H9 (cell line): ENCODE measurements at regions not wholly inside any gene's neighbourhood (a gene's known extent, or its start where the extent isn't known, plus 50 kb on each side); places are given as distances from the start of the nearest gene placed in this dataset.

Experiments used
- DNase-seq: peaks from one replicate; pipeline ENCODE4 v3.0.0-alpha.2; 2017
- H2AFZ ChIP-seq: one replicate; pipeline ENCODE4 v1.6.1; 2013; ENCODE audit warnings: mild to moderate bottlenecking, low read length, control low read depth, moderate library complexity
- H2AK5ac ChIP-seq: 2 replicates; pipeline ENCODE4 v1.6.1; 2013; ENCODE audit warnings: low read length, control low read depth, mixed read lengths; ENCODE audit not compliant: insufficient read length
- H2BK120ac ChIP-seq: one replicate; pipeline ENCODE4 v1.6.1; 2013; ENCODE audit warnings: low read depth, mild to moderate bottlenecking, low read length, control low read depth, inconsistent platforms; ENCODE audit not compliant: poor library complexity, severe bottlenecking
- H2BK12ac ChIP-seq: 2 replicates; pipeline ENCODE4 v1.6.1; 2013; ENCODE audit warnings: low read length, control low read depth, mixed read lengths, low read depth; ENCODE audit not compliant: insufficient read length
- H2BK15ac ChIP-seq: 2 replicates; pipeline ENCODE4 v1.6.1; 2013; ENCODE audit warnings: low read depth, low read length, control low read depth
- H2BK20ac ChIP-seq: one replicate; pipeline ENCODE4 v1.6.1; 2013; ENCODE audit warnings: low read depth, mild to moderate bottlenecking, low read length, control low read depth, inconsistent platforms; ENCODE audit not compliant: poor library complexity, severe bottlenecking
- H2BK5ac ChIP-seq: 2 replicates; pipeline ENCODE4 v1.6.1; 2013; ENCODE audit warnings: low read length, control low read depth, mixed read lengths; ENCODE audit not compliant: insufficient read length
- H3K14ac ChIP-seq: 2 replicates; pipeline ENCODE4 v1.6.1; 2013; ENCODE audit warnings: low read length, control low read depth; ENCODE audit not compliant: insufficient read depth
- H3K18ac ChIP-seq: 2 replicates; pipeline ENCODE4 v1.6.1; 2013; ENCODE audit warnings: low read depth, mild to moderate bottlenecking, mixed read lengths, low read length, control low read depth; ENCODE audit not compliant: insufficient read length
- H3K23ac ChIP-seq: 2 replicates; pipeline ENCODE4 v1.6.1; 2013; ENCODE audit warnings: low read length, control low read depth, mixed read lengths, low read depth; ENCODE audit not compliant: insufficient read length
- H3K23me2 ChIP-seq: 2 replicates; pipeline ENCODE4 v1.6.1; 2013; ENCODE audit warnings: low read depth, mild to moderate bottlenecking, mixed read lengths, low read length, control low read depth; ENCODE audit not compliant: insufficient read length, poor library complexity, severe bottlenecking
- H3K27ac ChIP-seq: 2 replicates; pipeline ENCODE4 v1.5.1; 2013; ENCODE audit warnings: low read length, control low read depth, mixed read lengths, low read depth; ENCODE audit not compliant: insufficient read length
- H3K27me3 ChIP-seq: 2 replicates; pipeline ENCODE4 v1.6.1; 2013; ENCODE audit warnings: low read length, control low read depth, inconsistent platforms; ENCODE audit not compliant: insufficient read depth
- H3K4ac ChIP-seq: 2 replicates; pipeline ENCODE4 v1.6.1; 2013; ENCODE audit warnings: low read depth, mild to moderate bottlenecking, control low read depth, inconsistent platforms, low read length, moderate library complexity
- H3K4me1 ChIP-seq: 2 replicates; pipeline ENCODE4 v1.6.1; 2013; ENCODE audit warnings: low read length, control low read depth, inconsistent platforms; ENCODE audit not compliant: insufficient read depth
- H3K4me2 ChIP-seq: 2 replicates; pipeline ENCODE4 v1.6.1; 2013; ENCODE audit warnings: low read length, control low read depth, mixed read lengths; ENCODE audit not compliant: insufficient read length, insufficient read depth
- H3K56ac ChIP-seq: 2 replicates; pipeline ENCODE4 v1.6.1; 2013; ENCODE audit warnings: low read depth, mild to moderate bottlenecking, mixed read lengths, low read length, control low read depth; ENCODE audit not compliant: insufficient read length
- H3K79me1 ChIP-seq: 2 replicates; pipeline ENCODE4 v1.6.1; 2013; ENCODE audit warnings: low read depth, mild to moderate bottlenecking, moderate library complexity, low read length, control low read depth, inconsistent platforms; ENCODE audit not compliant: insufficient read depth, poor library complexity, severe bottlenecking
- H3K79me2 ChIP-seq: 2 replicates; pipeline ENCODE4 v1.6.1; 2013; ENCODE audit warnings: low read length, control low read depth, inconsistent platforms; ENCODE audit not compliant: insufficient read depth
- H3K9ac ChIP-seq: 2 replicates; pipeline ENCODE4 v1.6.1; 2013; ENCODE audit warnings: low read length, control low read depth, mixed read lengths; ENCODE audit not compliant: insufficient read length; ENCODE audit errors: extremely low read depth
- H3K9me3 ChIP-seq: one replicate; pipeline ENCODE4 v1.6.1; 2013; ENCODE audit warnings: low read depth, low read length, inconsistent platforms; ENCODE audit not compliant: control insufficient read depth
- H3T11ph ChIP-seq: one replicate; pipeline ENCODE4 v1.6.1; 2013; ENCODE audit warnings: mild to moderate bottlenecking, low read length, control low read depth, inconsistent platforms
- H4K20me1 ChIP-seq: one replicate; pipeline ENCODE4 v1.6.1; 2013; ENCODE audit not compliant: control insufficient read depth, insufficient read length, insufficient read depth
- H4K5ac ChIP-seq: 2 replicates; pipeline ENCODE4 v1.6.1; 2013; ENCODE audit warnings: low read depth, mild to moderate bottlenecking, mixed read lengths, low read length, control low read depth; ENCODE audit not compliant: insufficient read length
- H4K8ac ChIP-seq: replicated peaks from 2 replicates; pipeline ENCODE4 v1.6.1; 2013; ENCODE audit warnings: low read length, control low read depth, mixed read lengths, low read depth; ENCODE audit not compliant: insufficient read length
- H4K91ac ChIP-seq: 2 replicates; pipeline ENCODE4 v1.6.1; 2013; ENCODE audit warnings: low read depth, mild to moderate bottlenecking, moderate library complexity, mixed read lengths, low read length, control low read depth; ENCODE audit not compliant: insufficient read length
- H3K27ac Mint-ChIP-seq, 3 experiments: 2 replicates in 2 of 3; 3 replicates in 1 of 3; pipeline ENCODE4 v1.8.0; 2020 to 2021; ENCODE audit warnings: mixed read lengths in 3 of 3, mild to moderate bottlenecking in 1 of 3, moderate library complexity in 1 of 3
- H3K27me3 Mint-ChIP-seq: 2 replicates; pipeline ENCODE4 v1.8.0; 2021; ENCODE audit warnings: low read depth, mild to moderate bottlenecking, moderate library complexity, mixed read lengths
- H3K36me3 Mint-ChIP-seq, 3 experiments: 2 replicates in 2 of 3; 3 replicates in 1 of 3; pipeline ENCODE4 v1.8.0; 2020 to 2021; ENCODE audit warnings: low read depth in 3 of 3, mixed read lengths in 3 of 3; ENCODE audit not compliant: insufficient read depth in 1 of 3
- H3K4me1 Mint-ChIP-seq, 2 experiments: 2 replicates each; pipeline ENCODE4 v1.8.0; 2020; ENCODE audit warnings: mixed read lengths in 2 of 2
- H3K4me3 Mint-ChIP-seq, 2 experiments: 2 replicates in 1 of 2; 3 replicates in 1 of 2; pipeline ENCODE4 v1.8.0; 2020 to 2021; ENCODE audit warnings: mild to moderate bottlenecking in 2 of 2, mixed read lengths in 2 of 2, moderate library complexity in 1 of 2
- H3K9me3 Mint-ChIP-seq, 2 experiments: 2 replicates in 1 of 2; 3 replicates in 1 of 2; pipeline ENCODE4 v1.8.0; 2020; ENCODE audit warnings: mild to moderate bottlenecking in 2 of 2, mixed read lengths in 2 of 2, moderate library complexity in 1 of 2
- CTCF ChIP-seq: fragments of 200-600 bp; sonication (generic); conservative IDR thresholded peaks from 3 replicates; pipeline ENCODE4 v1.8.0; 2021; ENCODE audit warnings: antibody characterized with exemption, mild to moderate bottlenecking
- WGBS: extraction: QIAGEN DNeasy Blood & Tissue Kit; methylation state at CpG from one replicate; pipeline ENCODE4 v1.1.7; 2013; ENCODE audit warnings: missing lambda C conversion rate, low lambda C conversion rate, mixed read lengths; ENCODE audit not compliant: insufficient read length; ENCODE audit errors: extremely low coverage; 5-methylcytosine and 5-hydroxymethylcytosine counted together

GRCh38 chr19:31664096-31664495, 314.9 kb upstream of the TSHZ3 start:
- H3K18ac ChIP-seq, result no peak overlapping the region
- Mint-ChIP-seq H3K4me3 (no peak overlapping the region), H3K9me3 (no peaks in the 10 kb centered on the region; a peak in 1 of 5 replicates), H3K27ac (no peak overlapping the region; a peak in 1 of 7 replicates), H3K36me3 (no peaks in the 10 kb centered on the region; a peak in 1 of 7 replicates), H3K27me3 (no peaks in the 10 kb centered on the region), H3K4me1 (peaks cover 10 to 13% of the 10 kb centered on the region in 2 experiments)
- H4K91ac ChIP-seq, result no peak overlapping the region
- no peak overlapping the region for H2BK20ac ChIP-seq
- no peaks in the 10 kb centered on the region for H3K27me3 ChIP-seq
- H4K8ac ChIP-seq, result no peak overlapping the region
- H3K23ac ChIP-seq, result no peak overlapping the region
- no peaks in the 10 kb centered on the region for H3K9me3 ChIP-seq
- H3K27ac ChIP-seq, result no peak overlapping the region
- no peak overlapping the region for H2BK12ac ChIP-seq
- H3K79me1 ChIP-seq, result no peaks in the 10 kb centered on the region
- no peak for DNase-seq
- H2BK5ac ChIP-seq, result no peak overlapping the region
- no peak overlapping the region for H3K4ac ChIP-seq
- no peak overlapping the region for H3K4me2 ChIP-seq
- H2AK5ac ChIP-seq, result no peak overlapping the region
- H4K5ac ChIP-seq, result no peak overlapping the region
- H2AFZ ChIP-seq, result no peak overlapping the region
- no peak overlapping the region for H3K14ac ChIP-seq
- H3K4me1 ChIP-seq, result no peaks in the 10 kb centered on the region
- H3K79me2 ChIP-seq, result no peaks in the 10 kb centered on the region
- no peak overlapping the region for H3K56ac ChIP-seq
- no peak overlapping the region for H3T11ph ChIP-seq
- no peak for TF ChIP-seq CTCF
- no peaks in the 10 kb centered on the region for H3K23me2 ChIP-seq
- H3K9ac ChIP-seq, result no peak overlapping the region
- no peaks in the 10 kb centered on the region for H4K20me1 ChIP-seq
- H2BK120ac ChIP-seq, result no peak overlapping the region
- no CpG with 5 or more reads among the region's 7 CpGs for WGBS
- no peak overlapping the region for H2BK15ac ChIP-seq
